ENCODE measurements at regions not wholly inside any gene's neighbourhood (a gene's known extent, or its start where the extent isn't known, plus 50 kb on each side); places are given as distances from the start of the nearest gene placed in this dataset.
"Not testable (repeated sequence)": the region's sequence is repeated elsewhere in the genome, so short reads cannot be mapped to it uniquely, and the experiment has no call there.

GRCh38 chr1:120950633-120951032 lies 61.1 kb downstream of the PPIAL4A start:
- TF ChIP-seq CTCF, EP300, POLR2AphosphoS5, POLR2A (IDR thresholded peaks at IDR 0.05): not testable (repeated sequence)
